ENCODE measurements at regions not wholly inside any gene's neighbourhood (a gene's known extent, or its start where the extent isn't known, plus 50 kb on each side); places are given as distances from the start of the nearest gene placed in this dataset.

GRCh38 chr9:93392974-93393373 lies 58.5 kb upstream of the FAM120A start:
- no peak overlapping the region for H3K27ac Mint-ChIP-seq (ENCODE audit: low read depth, unreplicated experiment)
- CTCF ChIA-PET = interaction anchor here (0.5 kb wide), 2 partner anchors 91 to 232 kb away, joined by 3 read pairs; no protein-coding TSS in a partner anchor
- intact Hi-C loops (cut with micrococcal nuclease) = no loop called here
- POLR2A ChIA-PET = no interaction called here
- no TSS peak for BruUV-seq (replicated peaks)
- peaks cover 6% of the 10 kb centered on the region for H3K36me3 Mint-ChIP-seq (ENCODE audit: insufficient read depth, unreplicated experiment)
- peaks cover 12% of the 10 kb centered on the region for H3K4me1 Mint-ChIP-seq (ENCODE audit: insufficient read depth, unreplicated experiment)
- TF ChIP-seq CTCF (IDR thresholded peaks at IDR 0.05; ENCODE audit: unreplicated experiment) = no peak
- no peak for DNase-seq (ENCODE audit: unreplicated experiment)
- no peaks in the 10 kb centered on the region for H3K27me3 Mint-ChIP-seq (ENCODE audit: insufficient read depth, unreplicated experiment)
- H3K9me3 Mint-ChIP-seq (ENCODE audit: unreplicated experiment) = no peaks in the 10 kb centered on the region
- no peak overlapping the region for H3K4me3 Mint-ChIP-seq (ENCODE audit: unreplicated experiment)

Data from MCF 10A (cell line).